Colonic mucosa (tissue), 4 donors: ENCODE measurements at regions not wholly inside any gene's neighbourhood (a gene's known extent, or its start where the extent isn't known, plus 50 kb on each side); places are given as distances from the start of the nearest gene placed in this dataset.

Source experiments
- DNase-seq: peaks from one replicate; pipeline ENCODE4 v3.0.0-alpha.2; 2020
- H3K27ac ChIP-seq: fragments of 200-600 bp; one replicate; pipeline ENCODE4 v1.8.0; 2021
- H3K27me3 ChIP-seq: fragments of 200-600 bp; one replicate; pipeline ENCODE4 v1.8.0; 2021
- H3K36me3 ChIP-seq: fragments of 200-600 bp; one replicate; pipeline ENCODE4 v1.8.0; 2021
- H3K4me1 ChIP-seq: fragments of 200-600 bp; one replicate; pipeline ENCODE4 v1.8.0; 2021; ENCODE audit warnings: mild to moderate bottlenecking
- H3K4me3 ChIP-seq: fragments of 200-600 bp; one replicate; pipeline ENCODE4 v1.8.0; 2021
- H3K9ac ChIP-seq, 2 donors: one replicate each; pipeline ENCODE4 v1.7.0; 2013; ENCODE audit warnings: control low read depth in 2 of 2, low read depth in 2 of 2, low read length in 2 of 2
- H3K9me3 ChIP-seq: fragments of 200-600 bp; one replicate; pipeline ENCODE4 v1.8.0; 2021
- intact Hi-C: fragments of 100-400 bp; cut with DNase I; formaldehyde crosslinking; loops from one replicate; pipeline ENCODE4 v1.14.1; 2022
- TF ChIP-seq, protein P1 (sequence below): fragments of 200-600 bp; IDR thresholded peaks from one replicate; pipeline ENCODE4 v1.8.0; 2022; ENCODE audit warnings: antibody characterized with exemption, mild to moderate bottlenecking
- donor health status: healthy.
- donor health status: DM: no; HTN: no; CAD: no.
- donor health status: DM: no; HTN: no; CAD: no.

GRCh38 chr3:182035324-182035723 lies 323.6 kb downstream of the SOX2 start:
- no peaks in the 10 kb centered on the region for H3K36me3 ChIP-seq
- H3K4me1 ChIP-seq: no peaks in the 10 kb centered on the region
- H3K4me3 ChIP-seq: no peak overlapping the region
- intact Hi-C loops: no loop called here
- no peak for DNase-seq
- no peak overlapping the region for H3K9ac ChIP-seq
- no peaks in the 10 kb centered on the region for H3K27me3 ChIP-seq
- H3K9me3 ChIP-seq: no peaks in the 10 kb centered on the region
- H3K27ac ChIP-seq: no peak overlapping the region
- TF ChIP-seq, protein P1, sequence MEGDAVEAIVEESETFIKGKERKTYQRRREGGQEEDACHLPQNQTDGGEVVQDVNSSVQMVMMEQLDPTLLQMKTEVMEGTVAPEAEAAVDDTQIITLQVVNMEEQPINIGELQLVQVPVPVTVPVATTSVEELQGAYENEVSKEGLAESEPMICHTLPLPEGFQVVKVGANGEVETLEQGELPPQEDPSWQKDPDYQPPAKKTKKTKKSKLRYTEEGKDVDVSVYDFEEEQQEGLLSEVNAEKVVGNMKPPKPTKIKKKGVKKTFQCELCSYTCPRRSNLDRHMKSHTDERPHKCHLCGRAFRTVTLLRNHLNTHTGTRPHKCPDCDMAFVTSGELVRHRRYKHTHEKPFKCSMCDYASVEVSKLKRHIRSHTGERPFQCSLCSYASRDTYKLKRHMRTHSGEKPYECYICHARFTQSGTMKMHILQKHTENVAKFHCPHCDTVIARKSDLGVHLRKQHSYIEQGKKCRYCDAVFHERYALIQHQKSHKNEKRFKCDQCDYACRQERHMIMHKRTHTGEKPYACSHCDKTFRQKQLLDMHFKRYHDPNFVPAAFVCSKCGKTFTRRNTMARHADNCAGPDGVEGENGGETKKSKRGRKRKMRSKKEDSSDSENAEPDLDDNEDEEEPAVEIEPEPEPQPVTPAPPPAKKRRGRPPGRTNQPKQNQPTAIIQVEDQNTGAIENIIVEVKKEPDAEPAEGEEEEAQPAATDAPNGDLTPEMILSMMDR: no peak

DNA sequence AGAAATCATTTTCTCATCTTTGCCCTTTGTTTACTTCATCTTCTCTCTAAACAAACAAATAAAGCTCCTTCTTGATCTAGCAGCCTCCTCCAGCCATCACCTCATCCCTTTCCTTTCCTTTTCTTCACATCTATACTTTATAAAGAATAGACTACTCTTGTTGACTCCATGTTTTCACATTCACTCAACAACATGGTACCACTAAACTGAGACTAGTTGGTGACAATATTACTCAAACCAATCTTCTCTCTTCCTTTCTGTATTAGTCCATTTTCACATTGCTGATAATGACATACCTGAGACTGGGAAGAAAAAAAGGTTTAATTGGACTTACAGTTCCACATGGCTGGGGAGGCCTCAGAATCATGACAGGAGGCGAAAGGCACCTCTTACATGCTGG lies 324.7 kb downstream of the SOX2 start:
- no peaks in the 10 kb centered on the region for H3K4me1 ChIP-seq
- H3K27me3 ChIP-seq: no peaks in the 10 kb centered on the region
- TF ChIP-seq, protein P1: no peak
- no peaks in the 10 kb centered on the region for H3K9me3 ChIP-seq
- no peak overlapping the region for H3K27ac ChIP-seq
- no peak for DNase-seq
- intact Hi-C loops: no loop called here
- H3K36me3 ChIP-seq: no peaks in the 10 kb centered on the region
- H3K9ac ChIP-seq: no peak overlapping the region
- no peak overlapping the region for H3K4me3 ChIP-seq

- Histone ChIP-seq H3K4me1 (no peaks in the 10 kb centered on the region), H3K9ac (no peak overlapping the region), H3K27ac (no peak overlapping the region), H3K4me3 (no peak overlapping the region), H3K9me3 (no peaks in the 10 kb centered on the region), H3K36me3 (no peaks in the 10 kb centered on the region), H3K27me3 (no peaks in the 10 kb centered on the region)
- intact Hi-C loops: no loop called here
- DNase-seq: no peak
- TF ChIP-seq, protein P1: no peak
Observed at GRCh38 chr3:182041668-182042291, 330.1 kb downstream of the SOX2 start.

GRCh38 chr3:182045736-182046135 lies 334.0 kb downstream of the SOX2 start:
- no peaks in the 10 kb centered on the region for H3K36me3 ChIP-seq
- TF ChIP-seq, protein P1: no peak
- H3K4me1 ChIP-seq: no peaks in the 10 kb centered on the region
- no peak overlapping the region for H3K27ac ChIP-seq
- no peaks in the 10 kb centered on the region for H3K9me3 ChIP-seq
- no peak overlapping the region for H3K4me3 ChIP-seq
- intact Hi-C loops: no loop called here
- H3K27me3 ChIP-seq: no peaks in the 10 kb centered on the region
- DNase-seq: no peak
- H3K9ac ChIP-seq: no peak overlapping the region

- H3K9me3 ChIP-seq: no peaks in the 10 kb centered on the region
- no peak for DNase-seq
- no peaks in the 10 kb centered on the region for H3K27me3 ChIP-seq
- no peak overlapping the region for H3K9ac ChIP-seq
- no peaks in the 10 kb centered on the region for H3K36me3 ChIP-seq
- no peaks in the 10 kb centered on the region for H3K4me1 ChIP-seq
- no peak overlapping the region for H3K4me3 ChIP-seq
- intact Hi-C loops: no loop called here
- TF ChIP-seq, protein P1: no peak
- no peak overlapping the region for H3K27ac ChIP-seq
Observed at GRCh38 chr3:182046166-182046764, 334.5 kb downstream of the SOX2 start.
